ENCODE measurements at regions not wholly inside any gene's neighbourhood (a gene's known extent, or its start where the extent isn't known, plus 50 kb on each side); places are given as distances from the start of the nearest gene placed in this dataset.

DNA sequence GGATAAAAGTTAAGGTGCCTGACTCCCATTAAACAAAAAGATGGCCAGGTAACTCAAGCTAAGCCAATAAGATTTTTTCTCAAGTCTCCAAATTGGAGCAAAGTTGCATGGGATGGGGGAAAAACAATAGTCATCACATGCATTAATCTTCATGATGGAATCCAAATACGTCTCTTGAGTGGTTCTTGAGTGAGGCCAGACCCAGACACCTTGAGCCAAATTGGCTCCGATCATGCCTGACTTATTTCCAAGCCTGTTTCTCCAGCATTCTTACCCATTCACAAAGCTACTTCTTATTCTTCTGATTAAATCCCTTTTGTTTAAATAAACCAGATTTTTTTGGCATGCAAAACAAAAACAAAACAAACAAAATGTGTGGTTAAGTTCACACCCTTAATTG, 420.3 kb upstream of the NRSN1 start:
- Histone ChIP-seq H3K9me1 (replicated peaks; ENCODE audit: control insufficient read depth, extremely low read depth, insufficient read depth, low read length) (no peaks in the 10 kb centered on the region), H3K4me3 (replicated peaks in 1 of 3; ENCODE audit: insufficient read depth in 1 of 3, low read depth in 1 of 3, low read length in 3 of 3) (no peak overlapping the region), H3K27ac (ENCODE audit: insufficient read depth, low read depth, low read length) (no peak overlapping the region), H3K9ac (replicated peaks; ENCODE audit: extremely low read depth, insufficient read depth, low read length) (no peak overlapping the region), H2AFZ (ENCODE audit: low read depth, low read length) (no peak overlapping the region), H3K79me2 (ENCODE audit: control insufficient read depth, insufficient read depth, low read length) (no peaks in the 10 kb centered on the region), H3K27me3 (ENCODE audit: control insufficient read depth in 2 of 2, insufficient read depth in 2 of 2, low read length in 2 of 2) (no peaks in the 10 kb centered on the region), H4K20me1 (replicated peaks; ENCODE audit: control insufficient read depth, extremely low read depth, insufficient read depth, low read length) (no peaks in the 10 kb centered on the region), H3K4me2 (ENCODE audit: insufficient read depth, low read length) (no peak overlapping the region), H3K4me1 (ENCODE audit: control insufficient read depth, extremely low read depth, insufficient read depth, low read length) (no peaks in the 10 kb centered on the region), H3K36me3 (ENCODE audit: control insufficient read depth in 2 of 2, extremely low read depth in 1 of 2, insufficient read depth in 2 of 2, low read length in 2 of 2) (no peaks in the 10 kb centered on the region), H3K9me3 (replicated peaks; ENCODE audit: control insufficient read depth, insufficient read depth, low read length) (no peaks in the 10 kb centered on the region)
- dilution Hi-C loops (cut with MboI; ENCODE audit: extremely low pct_ligation_motif_present, low sequenced_read_pairs) (no loop called here), intact Hi-C loops (cut with micrococcal nuclease) (no loop called here)
- TF ChIP-seq POLR2A (IDR thresholded peaks at IDR 0.05; ENCODE audit: low read depth, low read length) = no peak
- TF ChIP-seq FOS (IDR thresholded peaks at IDR 0.05; ENCODE audit: borderline replicate concordance, insufficient read depth, low read length) = no peak
- TF ChIP-seq MYC (IDR thresholded peaks at IDR 0.05; ENCODE audit: low read depth, low read length) = no peak
- no peak for TF ChIP-seq POLR2AphosphoS5 (IDR thresholded peaks at IDR 0.05; ENCODE audit: insufficient read depth, low read depth, low read length)
- TF ChIP-seq, protein P1, sequence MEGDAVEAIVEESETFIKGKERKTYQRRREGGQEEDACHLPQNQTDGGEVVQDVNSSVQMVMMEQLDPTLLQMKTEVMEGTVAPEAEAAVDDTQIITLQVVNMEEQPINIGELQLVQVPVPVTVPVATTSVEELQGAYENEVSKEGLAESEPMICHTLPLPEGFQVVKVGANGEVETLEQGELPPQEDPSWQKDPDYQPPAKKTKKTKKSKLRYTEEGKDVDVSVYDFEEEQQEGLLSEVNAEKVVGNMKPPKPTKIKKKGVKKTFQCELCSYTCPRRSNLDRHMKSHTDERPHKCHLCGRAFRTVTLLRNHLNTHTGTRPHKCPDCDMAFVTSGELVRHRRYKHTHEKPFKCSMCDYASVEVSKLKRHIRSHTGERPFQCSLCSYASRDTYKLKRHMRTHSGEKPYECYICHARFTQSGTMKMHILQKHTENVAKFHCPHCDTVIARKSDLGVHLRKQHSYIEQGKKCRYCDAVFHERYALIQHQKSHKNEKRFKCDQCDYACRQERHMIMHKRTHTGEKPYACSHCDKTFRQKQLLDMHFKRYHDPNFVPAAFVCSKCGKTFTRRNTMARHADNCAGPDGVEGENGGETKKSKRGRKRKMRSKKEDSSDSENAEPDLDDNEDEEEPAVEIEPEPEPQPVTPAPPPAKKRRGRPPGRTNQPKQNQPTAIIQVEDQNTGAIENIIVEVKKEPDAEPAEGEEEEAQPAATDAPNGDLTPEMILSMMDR (IDR thresholded peaks at IDR 0.05; ENCODE audit: extremely low read depth in 1 of 2, insufficient read depth in 1 of 2, low read depth in 1 of 2, low read length in 2 of 2) = no peak
- no peak for TF ChIP-seq JUN (IDR thresholded peaks at IDR 0.05; ENCODE audit: borderline replicate concordance, insufficient read depth, insufficient read length, low read depth)
- TF ChIP-seq, protein P2, sequence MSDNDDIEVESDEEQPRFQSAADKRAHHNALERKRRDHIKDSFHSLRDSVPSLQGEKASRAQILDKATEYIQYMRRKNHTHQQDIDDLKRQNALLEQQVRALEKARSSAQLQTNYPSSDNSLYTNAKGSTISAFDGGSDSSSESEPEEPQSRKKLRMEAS (IDR thresholded peaks at IDR 0.05; ENCODE audit: insufficient read depth, insufficient read length) = no peak
- TF ChIP-seq EZH2 (IDR thresholded peaks at IDR 0.05; ENCODE audit: borderline replicate concordance, low read depth, low read length, severe bottlenecking) = no peak
- no peak for TF ChIP-seq GATA2 (IDR thresholded peaks at IDR 0.05; ENCODE audit: insufficient read depth, insufficient read length, low read depth, low read length)
- FAIRE-seq = no peak
- DNase-seq (ENCODE audit: low read depth, low spot score) = no peak
- ChIA-PET CTCF (no interaction called here), POLR2A (no interaction called here)
- BruUV-seq (replicated peaks) = no TSS peak
